Astrocyte (in vitro differentiated cells and primary cell): ENCODE measurements at regions not wholly inside any gene's neighbourhood (a gene's known extent, or its start where the extent isn't known, plus 50 kb on each side); places are given as distances from the start of the nearest gene placed in this dataset.

Source experiments
- CTCF ChIP-seq: IDR thresholded peaks from 2 replicates; pipeline ENCODE4 v1.5.1; 2011; ENCODE audit warnings: low read depth, mild to moderate bottlenecking, inconsistent platforms, low read length, moderate library complexity; ENCODE audit not compliant: insufficient read depth
- EZH2 ChIP-seq: IDR thresholded peaks from 2 replicates; pipeline ENCODE4 v1.6.1; 2012; ENCODE audit warnings: mild to moderate bottlenecking, low read length, inconsistent platforms; ENCODE audit not compliant: insufficient read depth

- TF ChIP-seq CTCF = no peak
- TF ChIP-seq EZH2 = no peak
These were observed 341.8 kb upstream of the SMARCA2 start for GRCh38 chr9:1673300-1673699.
